ENCODE measurements at regions not wholly inside any gene's neighbourhood (a gene's known extent, or its start where the extent isn't known, plus 50 kb on each side); places are given as distances from the start of the nearest gene placed in this dataset.
"Not testable (repeated sequence)": the region's sequence is repeated elsewhere in the genome, so short reads cannot be mapped to it uniquely, and the experiment has no call there.

DNA sequence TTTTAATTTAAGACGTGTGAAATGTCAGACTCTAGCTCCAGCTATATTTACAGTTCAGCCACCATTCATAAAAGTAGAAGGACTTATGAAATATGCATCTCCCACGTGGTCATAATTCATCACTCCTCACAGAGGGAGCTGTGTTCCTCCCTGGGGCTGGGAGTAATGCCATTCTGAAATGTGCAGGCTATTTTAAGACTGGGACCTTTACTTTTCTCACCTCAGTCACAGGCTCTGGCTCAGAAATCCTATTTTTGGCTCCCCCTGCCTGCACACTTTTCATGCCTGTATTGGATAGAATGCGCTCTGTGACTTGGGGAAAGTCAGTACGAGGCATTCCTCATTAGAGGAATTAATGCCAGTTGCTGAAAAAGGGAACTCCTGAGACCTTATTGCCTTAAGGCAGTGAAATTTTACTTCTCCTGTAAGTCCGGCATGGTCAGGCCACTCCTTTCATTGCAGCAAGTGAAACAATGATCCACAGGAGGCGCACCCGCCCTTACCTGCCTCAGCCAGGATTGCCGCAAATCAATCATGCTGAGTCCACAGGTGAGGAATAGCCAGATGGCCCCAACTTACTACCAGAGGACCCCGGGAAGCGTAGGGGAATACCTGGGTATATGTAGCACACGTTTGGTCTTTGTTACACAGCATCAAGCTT is 1133.2 kb upstream of the TMEM132C start:
- DNase-seq, result no peak

DNA sequence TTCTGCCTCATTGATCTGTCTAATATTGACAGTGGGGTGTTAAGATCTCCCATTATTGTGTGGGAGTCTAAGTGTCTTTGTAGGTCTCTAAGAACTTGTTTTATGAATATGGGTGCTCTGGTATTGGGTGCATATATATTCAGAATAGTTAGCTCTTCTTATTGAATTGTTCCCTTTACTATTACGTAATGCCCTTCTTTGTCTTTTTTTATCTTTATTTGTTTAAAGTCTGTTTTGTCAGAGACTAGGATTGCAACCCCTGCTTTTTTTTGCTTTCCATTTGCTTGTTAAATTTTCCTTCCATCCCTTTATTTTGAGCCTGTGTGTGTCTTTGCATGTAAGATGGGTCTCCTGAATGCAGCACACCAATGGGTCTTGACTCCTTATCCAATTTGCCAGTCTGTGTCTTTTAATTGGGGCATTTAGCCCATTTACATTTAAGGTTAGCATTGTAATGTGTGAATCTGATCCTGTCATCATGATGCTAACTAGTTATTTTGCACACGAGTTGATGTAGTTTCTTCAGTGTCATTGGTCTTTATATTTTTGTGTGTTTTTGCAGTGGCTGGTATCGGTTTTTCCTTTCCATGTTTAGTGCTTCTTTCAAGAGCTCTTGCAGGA is 1126.0 kb upstream of the TMEM132C start:
- DNase-seq, result not testable (repeated sequence)

DNA sequence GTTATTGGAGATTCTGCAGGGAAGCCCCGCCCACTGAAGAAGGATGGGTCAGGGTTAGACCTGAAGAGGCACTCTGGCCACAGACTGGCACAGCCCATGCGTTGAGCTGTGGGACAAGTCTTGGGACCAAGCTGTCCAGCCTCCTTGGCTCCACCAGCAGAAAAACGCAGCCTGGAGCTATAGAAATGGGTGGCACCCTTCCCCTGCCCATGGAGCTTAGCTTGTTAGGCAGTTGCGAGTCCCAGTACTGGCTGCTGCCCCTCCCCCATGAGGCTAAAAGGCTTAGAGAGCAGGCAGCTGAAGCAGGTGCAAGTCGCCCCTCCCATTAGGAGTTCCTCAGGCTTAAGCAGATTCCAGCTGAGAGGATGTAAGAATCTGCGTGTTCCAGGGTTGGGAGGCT is 1124.0 kb upstream of the TMEM132C start:
- DNase-seq, result peak; percentile 49

DNA sequence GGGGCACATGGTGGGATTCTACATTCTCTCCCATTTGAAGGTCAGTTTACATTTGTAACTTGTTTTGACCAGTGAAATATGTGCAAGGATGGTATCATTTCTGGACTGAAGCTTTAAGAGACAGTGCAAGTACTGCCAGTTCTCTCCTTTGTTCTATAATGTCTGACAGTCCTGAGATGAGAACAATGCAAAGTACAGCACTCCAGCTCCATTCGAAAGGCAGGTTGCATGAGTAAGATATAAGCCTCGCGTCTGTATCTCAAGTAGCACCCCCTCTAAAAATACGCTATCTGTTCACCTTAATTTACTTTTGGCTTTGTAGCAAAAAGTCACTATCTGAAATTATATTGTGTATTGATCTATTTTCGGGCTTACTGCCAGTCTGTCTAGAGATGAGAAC is 1122.2 kb upstream of the TMEM132C start:
- DNase-seq, result no peak

DNA sequence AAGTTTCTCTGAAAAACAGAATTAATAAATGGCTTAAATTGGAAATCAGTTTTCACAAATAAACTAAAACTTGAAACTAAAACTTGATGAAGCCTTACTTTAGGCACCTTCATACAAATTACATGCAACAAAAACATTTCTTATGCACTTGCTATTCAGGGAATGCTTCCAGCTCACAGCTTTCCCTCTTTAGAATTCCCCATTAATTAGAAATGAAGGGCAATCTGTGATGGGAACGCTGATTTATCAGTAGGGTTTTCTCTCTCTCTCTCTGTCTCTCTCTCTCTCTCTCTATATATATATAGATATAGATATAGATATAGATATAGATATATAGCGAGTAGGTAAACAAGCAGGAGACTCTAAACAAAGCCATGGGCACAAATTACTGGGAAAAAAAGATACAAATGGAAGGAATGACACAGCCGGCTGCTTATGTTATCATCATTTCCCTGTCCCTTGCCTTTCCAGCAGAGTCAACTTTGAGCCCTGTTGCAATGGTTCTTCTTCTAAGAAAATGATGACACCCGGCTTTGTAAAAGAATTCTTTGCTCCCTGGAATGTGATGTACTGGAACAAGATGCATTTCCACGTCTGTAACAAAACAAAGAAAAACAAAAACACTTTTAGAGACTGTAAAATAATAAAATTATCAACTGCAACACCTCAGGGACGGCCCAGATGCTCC is 1121.6 kb upstream of the TMEM132C start:
- DNase-seq, result no peak

DNA sequence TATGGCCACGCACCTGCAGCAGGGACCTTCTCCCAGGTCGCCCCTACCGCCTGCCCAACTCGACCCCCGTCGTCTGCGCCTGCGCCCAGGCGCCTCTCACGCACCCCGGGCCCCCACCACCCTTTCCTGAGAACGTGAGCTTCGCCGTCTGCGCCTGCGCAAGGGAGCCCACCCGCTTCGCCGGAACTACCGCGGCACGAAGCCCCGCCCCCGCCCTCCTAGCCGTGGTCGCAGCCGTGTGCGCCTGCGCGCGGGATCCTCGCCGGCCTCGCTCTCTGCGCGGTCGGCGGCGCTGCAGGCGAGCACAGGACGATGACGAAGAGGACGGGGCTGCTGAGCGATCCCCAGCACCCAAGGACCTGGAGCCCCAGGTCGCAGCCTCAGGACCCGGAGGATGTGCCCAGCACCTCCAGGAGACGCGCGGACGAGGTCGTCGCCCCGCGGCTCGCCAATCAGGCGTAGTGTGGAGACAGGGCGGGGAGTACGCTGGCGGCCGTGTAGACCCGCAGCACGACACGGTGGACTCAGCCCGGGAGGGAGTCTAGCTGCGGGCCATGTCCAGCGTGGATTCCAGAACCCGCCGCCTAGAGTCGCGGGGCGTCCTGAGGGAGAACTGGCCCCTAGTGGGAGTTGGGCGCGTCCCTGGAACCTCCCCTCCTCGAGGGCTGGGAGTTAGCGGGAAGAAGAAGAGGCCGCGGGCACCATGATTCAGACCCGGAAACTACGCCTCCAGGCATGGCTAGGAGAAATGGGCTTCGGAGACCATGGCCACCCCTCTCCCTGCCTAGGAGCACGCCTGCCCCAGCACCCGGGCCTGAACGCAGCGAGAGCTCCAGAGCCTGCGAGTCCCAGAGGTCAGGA is 1120.8 kb upstream of the TMEM132C start:
- no peak for DNase-seq

DNA sequence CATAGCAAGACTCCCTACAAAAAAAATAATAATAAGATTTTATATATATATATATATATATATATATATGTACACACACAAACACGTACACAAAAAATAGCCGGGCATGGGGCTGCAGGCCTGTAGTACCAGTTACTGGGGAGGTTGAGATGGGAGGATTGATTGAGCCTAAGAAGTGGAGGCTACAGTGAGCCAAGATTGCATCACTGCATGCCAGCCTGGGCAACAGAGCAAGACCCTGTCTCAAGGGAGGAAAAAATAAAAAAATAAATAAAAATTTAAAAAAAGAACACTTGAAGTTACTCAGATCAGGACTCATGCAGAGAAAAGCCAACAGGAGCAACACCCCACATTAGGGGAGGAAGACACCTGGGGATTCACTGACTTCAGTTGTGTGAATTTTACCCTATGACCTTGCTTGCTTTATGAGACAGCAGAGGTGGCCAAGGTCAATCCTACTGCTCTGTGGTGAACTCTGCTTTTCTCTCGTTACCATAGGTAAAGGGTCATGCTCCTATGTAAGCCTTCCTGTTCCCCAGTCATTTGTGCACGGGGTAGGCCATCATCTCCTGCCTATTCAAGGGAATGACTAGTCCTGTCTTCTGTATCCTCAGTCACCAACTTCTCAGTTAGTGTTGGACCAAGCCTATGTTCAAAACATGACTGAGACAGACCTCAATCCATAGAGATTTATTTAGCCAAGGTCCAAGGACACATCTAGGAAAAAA is 1119.8 kb upstream of the TMEM132C start:
- DNase-seq, result no peak

DNA sequence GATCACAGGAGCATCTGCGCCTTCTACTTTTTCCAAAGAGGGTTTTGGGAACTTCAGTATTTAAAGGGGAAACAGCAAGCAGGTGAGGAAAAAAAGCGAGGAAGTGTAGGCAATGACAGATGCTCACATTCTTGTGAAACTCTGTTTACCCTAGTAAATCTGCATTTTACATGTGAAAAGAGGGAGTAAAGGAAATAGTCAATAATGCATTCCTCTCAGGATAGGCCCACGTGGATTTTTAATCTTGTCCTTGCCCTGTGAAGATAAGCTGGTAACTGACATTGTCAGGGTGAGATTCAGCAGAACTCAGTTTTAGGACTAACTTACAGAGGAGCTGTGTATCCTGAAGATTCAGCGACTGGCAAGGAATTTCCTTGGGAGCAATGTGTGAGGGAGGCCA is 1119.2 kb upstream of the TMEM132C start:
- no peak for DNase-seq

DNA sequence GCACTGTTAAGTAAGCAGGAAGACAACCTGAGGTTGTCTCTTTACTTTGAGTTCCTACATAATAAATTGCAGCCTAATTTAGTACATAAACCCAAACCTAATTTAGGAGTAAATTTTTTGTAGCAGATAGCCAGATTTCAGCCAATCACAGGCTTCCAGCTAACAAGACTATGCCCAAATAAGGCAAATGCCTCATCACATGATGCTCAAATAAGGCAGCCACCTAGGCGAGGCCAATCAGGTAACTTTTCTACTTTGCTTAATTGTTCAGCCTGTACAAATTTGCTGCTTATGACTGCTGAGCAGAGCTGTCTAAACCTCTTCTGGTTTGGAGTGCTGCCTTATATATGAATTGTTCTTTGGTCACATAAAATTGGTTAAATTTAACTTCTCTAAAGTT is 1118.7 kb upstream of the TMEM132C start:
- no peak for DNase-seq

DNA sequence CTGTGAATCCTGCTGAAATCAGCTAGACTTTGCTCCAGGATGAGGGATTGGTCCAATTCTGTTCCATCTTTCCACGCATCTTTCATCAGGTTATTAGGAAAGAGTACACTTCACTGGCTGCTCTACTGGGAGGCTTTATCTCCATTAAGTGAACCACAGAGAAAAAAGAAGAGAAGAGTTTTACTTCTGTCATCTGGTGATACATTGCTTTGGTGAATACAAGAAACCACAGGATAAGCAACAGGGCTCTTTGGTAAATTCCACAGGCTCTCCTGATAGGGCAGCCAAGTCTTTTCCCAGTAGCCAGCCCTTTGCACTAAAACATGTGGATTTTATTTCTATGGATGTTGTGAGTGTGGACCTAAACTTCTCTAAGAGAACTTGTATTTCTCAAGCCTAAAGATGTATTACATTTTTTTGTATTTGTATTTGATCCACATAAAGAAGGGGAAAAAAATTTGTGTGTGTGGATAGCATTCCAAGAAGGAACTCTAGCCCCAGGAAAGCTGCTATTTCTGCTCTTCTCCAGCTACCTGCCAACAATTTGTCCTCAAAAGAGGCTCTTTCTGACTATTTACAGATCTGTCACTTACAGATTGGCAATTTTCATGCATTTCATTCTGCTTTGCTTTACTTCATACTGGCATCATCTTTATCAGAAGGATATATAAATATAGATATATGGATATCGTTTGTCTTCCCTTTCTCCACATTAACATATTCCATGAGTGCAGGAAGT is 1117.6 kb upstream of the TMEM132C start:
- DNase-seq, result no peak

DNA sequence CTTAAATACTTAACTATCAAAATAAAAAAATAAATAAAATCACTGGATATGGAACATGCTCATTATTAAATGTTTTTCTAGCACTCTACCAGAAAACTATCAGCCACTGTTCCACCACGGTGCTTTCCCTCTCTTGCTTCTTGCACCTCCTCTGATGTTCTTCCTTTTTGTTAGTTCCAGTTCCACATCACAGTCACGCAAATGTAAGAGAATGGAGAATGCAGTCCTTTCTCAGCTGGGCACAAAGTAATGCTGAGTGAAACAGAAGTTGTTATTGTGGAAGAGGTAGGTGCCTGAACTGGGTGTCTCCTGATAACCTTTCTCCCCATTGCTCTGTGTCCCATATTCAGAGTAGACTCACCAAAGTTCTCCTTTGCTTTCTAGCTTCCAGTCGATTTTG is 1116.9 kb upstream of the TMEM132C start:
- no peak for DNase-seq

DNA sequence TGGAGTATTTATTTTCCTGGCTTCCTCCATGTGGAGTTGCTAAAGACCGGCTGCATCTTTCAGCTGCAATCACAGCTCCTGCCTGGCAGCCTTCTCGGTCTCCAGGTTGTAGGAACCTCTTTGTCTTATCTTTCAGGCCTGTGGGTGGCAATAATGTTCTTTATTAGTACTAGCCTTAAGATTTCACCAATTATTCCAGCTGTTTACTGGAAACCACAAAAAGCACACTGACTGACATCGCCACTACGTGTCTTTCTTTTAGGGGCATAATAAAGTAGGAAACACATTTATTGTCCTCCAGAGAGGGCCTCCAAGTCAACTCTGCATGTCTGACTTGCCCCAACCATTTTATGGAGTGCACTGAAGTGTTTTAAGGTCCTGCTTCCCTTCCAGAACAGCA is 1116.5 kb upstream of the TMEM132C start:
- DNase-seq, result no peak

DNA sequence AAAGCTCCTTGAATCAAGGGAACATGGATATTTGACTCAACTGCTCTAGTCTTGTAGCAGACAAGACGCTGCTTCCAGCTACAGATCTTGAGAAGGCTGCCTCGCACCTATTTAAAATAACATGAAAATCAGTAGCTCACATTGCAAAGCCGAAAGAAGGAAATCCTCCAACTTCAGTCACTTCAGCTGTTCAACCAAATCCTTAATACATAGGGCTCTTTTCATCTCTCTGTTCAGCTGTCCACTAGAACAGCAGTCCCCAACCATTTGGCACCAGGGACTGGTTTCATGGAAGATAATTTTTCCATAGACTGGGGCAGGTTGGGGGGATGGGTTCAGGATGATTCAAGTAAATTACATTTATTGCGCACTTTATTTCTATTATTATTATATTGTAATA is 1116.0 kb upstream of the TMEM132C start:
- DNase-seq, result no peak

DNA sequence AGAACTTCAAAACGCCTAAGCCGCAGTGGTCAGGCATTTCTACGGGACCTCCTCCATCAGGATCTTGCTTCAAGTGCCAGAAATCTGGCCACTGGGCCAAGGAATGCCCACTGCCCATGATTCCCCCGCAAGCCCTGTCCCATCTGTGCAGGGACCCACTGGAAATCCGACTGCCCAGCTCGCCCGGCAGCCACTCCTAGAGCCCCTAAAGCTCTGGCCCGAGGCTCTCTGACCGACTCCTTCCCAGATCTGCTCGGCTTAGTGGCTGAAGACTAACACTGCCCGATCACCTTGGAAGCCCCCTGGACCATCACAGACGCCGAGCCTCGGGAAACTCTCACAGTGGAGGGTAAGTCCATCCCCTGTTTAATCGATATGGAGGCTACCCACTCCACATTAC is 1113.0 kb upstream of the TMEM132C start:
- DNase-seq, result no peak

DNA sequence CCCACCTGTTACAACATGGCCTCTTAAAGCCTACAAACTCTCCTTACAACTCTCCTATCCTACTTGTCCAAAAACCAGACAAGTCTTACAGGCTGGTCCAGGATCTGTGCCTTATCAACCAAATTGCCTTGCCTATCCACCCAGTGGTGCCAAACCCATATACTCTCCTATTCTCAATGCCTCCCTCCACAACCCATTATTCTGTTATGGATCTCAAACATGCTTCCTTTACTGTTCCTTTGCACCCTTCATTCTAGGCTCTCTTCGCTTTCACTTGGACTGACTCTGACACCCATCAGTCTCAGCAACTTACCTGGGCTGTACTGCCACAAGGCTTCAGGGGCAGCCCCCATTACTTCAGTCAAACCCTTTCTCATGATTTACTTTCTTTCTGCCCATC is 1112.1 kb upstream of the TMEM132C start:
- not testable (repeated sequence) for DNase-seq

DNA sequence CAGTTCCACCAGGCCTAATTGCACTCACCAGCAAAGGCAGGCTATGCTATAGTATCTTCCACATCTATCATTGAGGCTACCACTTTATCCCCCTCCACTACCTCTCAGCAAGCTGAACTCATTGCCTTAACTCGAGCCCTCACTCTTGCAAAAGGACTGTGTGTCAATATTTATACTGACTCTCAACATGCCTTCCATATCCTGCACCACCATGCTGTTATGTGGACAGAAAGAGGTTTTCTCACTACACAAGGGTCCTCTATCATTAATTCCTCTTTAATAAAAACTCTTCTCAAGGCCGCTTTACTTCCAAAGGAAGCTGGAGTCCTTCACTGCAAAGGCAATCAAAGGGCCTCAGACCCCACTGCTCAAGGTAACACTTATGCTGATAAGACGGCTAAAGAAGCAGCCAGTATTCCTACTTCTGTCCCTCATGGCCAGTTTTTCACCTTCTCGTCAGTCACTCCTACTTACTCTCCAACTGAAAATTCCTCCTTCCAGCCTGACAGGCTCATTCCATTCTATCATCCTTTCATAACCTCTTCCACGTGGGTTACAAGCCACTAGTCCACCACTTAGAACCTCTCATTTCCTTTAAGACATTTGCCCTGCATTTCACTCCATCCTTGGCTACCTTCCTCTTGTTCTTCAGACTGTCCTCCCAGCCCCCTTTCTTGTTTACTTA is 1110.9 kb upstream of the TMEM132C start:
- DNase-seq, result not testable (repeated sequence)

DNA sequence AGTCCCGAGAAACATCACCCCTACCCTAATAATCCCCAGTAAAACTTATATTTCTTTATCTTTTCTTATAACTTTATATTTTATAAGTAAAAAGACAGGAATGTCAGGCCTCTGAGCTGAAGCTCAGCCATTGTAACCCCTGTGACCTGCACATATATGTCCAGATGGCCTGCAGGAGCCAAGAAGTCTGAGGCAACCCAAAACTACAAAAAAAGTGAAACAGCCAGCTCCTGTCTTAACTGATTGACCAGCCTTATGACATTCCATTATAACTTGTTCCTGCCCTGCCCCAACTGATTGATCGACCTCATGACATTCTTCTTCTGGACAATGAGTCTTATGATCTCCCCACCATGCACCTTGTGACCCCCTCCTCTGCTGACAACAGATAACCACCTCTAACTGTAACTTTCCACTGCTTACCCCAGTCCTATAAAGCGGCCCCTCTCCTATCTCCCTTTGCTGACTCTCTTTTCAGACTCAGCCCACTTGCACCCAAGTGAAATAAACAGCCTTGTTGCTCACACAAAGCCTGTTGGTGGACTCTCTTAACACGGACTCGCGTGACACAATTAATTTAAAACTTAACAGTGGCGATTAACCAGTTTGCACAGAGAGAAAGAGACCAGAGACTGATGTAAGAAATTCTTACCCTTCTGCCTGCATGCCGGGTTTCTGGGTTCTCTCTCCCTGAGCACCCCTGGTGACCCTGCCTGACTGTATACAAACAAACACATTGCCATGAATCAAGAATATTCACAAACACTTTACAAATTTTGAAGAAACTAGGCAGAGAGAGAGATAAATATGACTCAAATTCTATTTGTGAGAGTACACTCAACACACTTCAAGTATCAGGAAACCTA is 1109.2 kb upstream of the TMEM132C start:
- DNase-seq, result not testable (repeated sequence)

DNA sequence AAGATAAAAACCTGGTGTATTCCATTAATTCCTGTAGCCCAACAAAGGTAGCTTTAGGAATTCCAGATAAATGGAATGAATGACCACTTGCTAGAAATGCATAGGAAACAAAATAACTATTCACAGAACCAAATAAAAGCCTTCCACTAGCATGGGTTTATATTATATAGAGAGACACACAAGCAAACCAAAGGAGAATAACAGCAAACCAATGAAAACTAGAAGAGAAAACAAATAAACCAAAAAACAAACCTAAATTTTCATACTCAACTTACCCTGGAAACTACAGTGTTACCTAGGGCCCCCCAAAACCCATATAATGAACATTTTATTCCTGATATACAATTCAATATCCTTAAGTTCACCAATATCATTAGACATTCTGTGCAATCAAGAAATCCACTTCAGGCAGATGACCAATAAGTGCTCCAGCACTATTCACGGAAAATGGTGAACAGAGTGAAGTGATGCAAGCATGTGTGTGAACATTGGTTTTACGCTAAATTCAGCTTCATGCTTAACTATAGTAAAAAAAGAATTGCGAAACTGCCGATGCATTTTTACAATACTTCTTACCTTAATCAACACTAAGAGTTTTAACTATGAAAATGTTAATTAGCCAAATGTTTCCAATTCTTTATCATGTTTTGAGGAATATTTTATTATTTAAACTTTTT is 1108.4 kb upstream of the TMEM132C start:
- DNase-seq, result no peak

DNA sequence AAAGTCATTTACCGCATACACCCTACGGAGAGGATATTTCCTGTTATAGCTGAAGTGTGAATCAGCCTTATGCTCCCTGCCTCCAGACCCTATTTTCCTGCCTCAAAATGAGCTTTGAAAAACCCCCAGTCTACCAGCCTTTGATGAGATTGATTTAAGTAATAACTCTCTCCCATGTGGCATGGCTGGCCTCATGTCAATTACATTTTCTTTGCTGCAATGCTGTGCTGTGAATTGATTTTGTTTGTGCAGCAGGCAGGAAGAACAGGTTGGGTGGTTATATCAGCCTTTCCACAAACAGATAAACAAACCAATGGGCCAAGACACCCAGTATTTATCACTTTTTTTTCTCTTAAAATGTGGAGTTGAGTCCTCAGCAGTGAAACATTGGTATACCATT is 1105.5 kb upstream of the TMEM132C start:
- DNase-seq, result no peak

DNA sequence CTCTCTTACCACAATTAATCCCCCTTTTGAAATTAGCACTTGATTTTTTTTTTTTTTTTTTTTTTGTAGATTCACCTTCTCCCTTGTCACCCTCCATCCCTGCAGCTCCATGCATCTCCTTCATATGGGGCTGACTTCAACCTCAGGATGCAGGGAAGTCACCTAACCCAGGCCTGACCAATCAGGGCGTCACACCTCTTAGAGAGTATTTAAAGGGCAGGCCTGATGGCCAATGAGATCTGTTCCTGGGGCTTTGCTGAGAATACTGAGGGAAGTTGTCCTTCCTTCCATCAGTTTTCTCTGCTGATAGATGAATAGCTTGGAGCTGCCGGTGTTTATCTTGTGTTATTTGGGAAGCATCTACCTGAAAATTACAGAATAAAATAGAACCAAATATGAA is 1104.7 kb upstream of the TMEM132C start:
- DNase-seq, result no peak
